HCT116 (cell line): ENCODE measurements at regions not wholly inside any gene's neighbourhood (a gene's known extent, or its start where the extent isn't known, plus 50 kb on each side); places are given as distances from the start of the nearest gene placed in this dataset.

Experiments used
- ATAC-seq: fragments of 200-7000 bp; cut with Tn5 transposase; 2 replicates; pipeline ENCODE4 v1.9.1; 2020; ENCODE audit warnings: mild to moderate bottlenecking, moderate library complexity
- BruUV-seq: library from RNA; stranded (reverse); fragments of 400-500 nt; replicated peaks from 2 replicates; lab custom pipeline; 2021; lab: Mats Ljungman, UMichigan
- CTCF ChIA-PET: fragments of 300-600 bp; sonication (Branson Sonifier 250); formaldehyde crosslinking; loops from one replicate; lab custom pipeline; 2021; ENCODE audit warnings: antibody characterized with exemption; lab: Charles Lee
- POLR2A ChIA-PET: fragments of 300-600, 350-600 bp; sonication (Branson Sonifier 250); formaldehyde crosslinking; loops from one replicate; lab custom pipeline; 2021; ENCODE audit warnings: antibody characterized with exemption; lab: Charles Lee
- RAD21 ChIA-PET, 2 experiments: fragments of 300-600 bp; sonication (Branson Sonifier 250); formaldehyde crosslinking; loops; one replicate each; lab custom pipeline; 2023; ENCODE audit warnings: low total read pairs in 2 of 2; ENCODE audit not compliant: uncharacterized antibody in 2 of 2, unreplicated experiment in 2 of 2, low non-redundant PET in 1 of 2; lab: Charles Lee
- DNase-seq: peaks from one replicate; pipeline ENCODE4 v3.0.0-alpha.2; 2010; ENCODE audit warnings: low read depth, low spot score
- H2AFZ ChIP-seq: fragments of 200-600 bp; shearing (Covaris generic), sonication (generic); 2 replicates; pipeline ENCODE4 v1.6.1; 2017; ENCODE audit warnings: low read depth, mixed run types, mixed read lengths, antibody characterized with exemption, low read length; ENCODE audit not compliant: poor library complexity, severe bottlenecking
- H3K27ac ChIP-seq: 2 replicates; pipeline ENCODE4 v1.5.1; 2012; ENCODE audit warnings: low read depth, low read length
- H3K27me3 ChIP-seq: fragments of 200-600 bp; sonication (generic); 2 replicates; pipeline ENCODE4 v1.6.1; 2016; ENCODE audit warnings: mixed run types, low read length, mixed read lengths; ENCODE audit not compliant: insufficient read depth
- H3K36me3 ChIP-seq, 2 experiments: fragments of 200-500 bp in 1 of 2; fragments of 200-600 bp in 1 of 2; sonication (Bioruptor generic) in 1 of 2; sonication (generic) in 1 of 2; 2 replicates each; pipeline versions ENCODE4 v1.5.1 to v1.6.1; 2014 to 2016; ENCODE audit warnings: low read length in 2 of 2, inconsistent platforms in 1 of 2, mixed read lengths in 1 of 2, mixed run types in 1 of 2; ENCODE audit not compliant: insufficient read depth in 2 of 2, control insufficient read depth in 1 of 2
- H3K4me1 ChIP-seq, 2 experiments: fragments of 200-600 bp in 1 of 2; sonication (generic) in 1 of 2; 2 replicates each; pipeline versions ENCODE4 v1.5.1 to v1.6.1; 2012 to 2017; ENCODE audit warnings: low read length in 2 of 2, inconsistent platforms in 1 of 2, mild to moderate bottlenecking in 1 of 2, mixed read lengths in 1 of 2, mixed run types in 1 of 2, moderate library complexity in 1 of 2; ENCODE audit not compliant: insufficient read depth in 2 of 2, control insufficient read depth in 1 of 2
- H3K4me2 ChIP-seq: fragments of 200-600 bp; sonication (generic); 2 replicates; pipeline ENCODE4 v1.6.1; 2017; ENCODE audit warnings: mixed run types, low read length, mixed read lengths
- H3K4me3 ChIP-seq, 2 experiments: fragments of 200-600 bp in 1 of 2; sonication (generic) in 1 of 2; replicated peaks in 1 of 2; 2 replicates each; pipeline ENCODE4 v1.5.1; 2011 to 2016; ENCODE audit warnings: low read length in 2 of 2, control low read depth in 1 of 2, low read depth in 1 of 2, mild to moderate bottlenecking in 1 of 2, mixed read lengths in 1 of 2, mixed run types in 1 of 2
- H3K79me2 ChIP-seq: fragments of 200-600 bp; sonication (generic); 2 replicates; pipeline ENCODE4 v1.6.1; 2017; ENCODE audit warnings: mild to moderate bottlenecking, mixed run types, low read length, moderate library complexity, mixed read lengths; ENCODE audit not compliant: insufficient read depth
- H3K9ac ChIP-seq: fragments of 200-600 bp; sonication (generic); 2 replicates; pipeline ENCODE4 v1.6.1; 2016; ENCODE audit warnings: low read length, mixed read lengths
- H3K9me2 ChIP-seq: fragments of 200-600 bp; sonication (generic), shearing (Covaris generic); 2 replicates; pipeline ENCODE4 v1.6.1; 2017; ENCODE audit warnings: mixed run types, mild to moderate bottlenecking, moderate library complexity; ENCODE audit not compliant: insufficient read depth
- H3K9me3 ChIP-seq, 2 experiments: fragments of 200-500 bp in 1 of 2; fragments of 200-600 bp in 1 of 2; sonication (Bioruptor generic) in 1 of 2; sonication (generic) in 1 of 2; 2 replicates each; pipeline ENCODE4 v1.6.1; 2014 to 2017; ENCODE audit warnings: low read length in 2 of 2, mixed read lengths in 2 of 2, inconsistent platforms in 1 of 2, low read depth in 1 of 2, mild to moderate bottlenecking in 1 of 2, mixed run types in 1 of 2, moderate library complexity in 1 of 2; ENCODE audit not compliant: control insufficient read depth in 1 of 2, insufficient read depth in 1 of 2
- H4K20me1 ChIP-seq: fragments of 200-600 bp; sonication (generic), shearing (Covaris generic); 2 replicates; pipeline ENCODE4 v1.6.1; 2017; ENCODE audit warnings: mixed run types, mild to moderate bottlenecking, moderate library complexity; ENCODE audit not compliant: insufficient read depth
- ATF3 ChIP-seq: IDR thresholded peaks from 2 replicates; pipeline ENCODE4 v1.6.1; 2012
- CEBPB ChIP-seq: IDR thresholded peaks from 2 replicates; pipeline ENCODE4 v1.6.1; 2012; ENCODE audit warnings: low read depth
- CTCF ChIP-seq, 3 experiments: fragments of 200-600 bp in 1 of 3; sonication (generic) in 1 of 3; IDR thresholded peaks in 2 of 3; conservative IDR thresholded peaks in 1 of 3; 2 replicates each; pipeline ENCODE4 v1.5.1; 2012 to 2017; ENCODE audit warnings: low read depth in 2 of 3, low read length in 2 of 3, antibody characterized with exemption in 1 of 3, borderline replicate concordance in 1 of 3, control low read depth in 1 of 3, mild to moderate bottlenecking in 1 of 3, mixed read lengths in 1 of 3, mixed run types in 1 of 3, moderate library complexity in 1 of 3; ENCODE audit not compliant: insufficient read depth in 1 of 3
- EGR1 ChIP-seq: IDR thresholded peaks from 2 replicates; pipeline ENCODE4 v1.6.1; 2012; ENCODE audit warnings: low read depth
- EZH2phosphoT487 ChIP-seq: fragments of 200-600 bp; IDR thresholded peaks from 2 replicates; pipeline ENCODE4 v1.6.1; 2018; ENCODE audit warnings: antibody characterized with exemption, borderline replicate concordance
- FOSL1 ChIP-seq: IDR thresholded peaks from 2 replicates; pipeline ENCODE4 v1.6.1; 2012; ENCODE audit warnings: low read depth
- MAX ChIP-seq: IDR thresholded peaks from 2 replicates; pipeline ENCODE4 v1.6.1; 2012
- POLR2A ChIP-seq: IDR thresholded peaks from 2 replicates; pipeline ENCODE4 v1.7.0; 2011; ENCODE audit warnings: borderline replicate concordance; ENCODE audit not compliant: insufficient read depth, insufficient read length; ENCODE audit errors: extremely low read depth
- RAD21 ChIP-seq: IDR thresholded peaks from 2 replicates; pipeline ENCODE4 v1.6.1; 2012; ENCODE audit warnings: low read depth, mild to moderate bottlenecking
- SIN3A ChIP-seq: IDR thresholded peaks from 2 replicates; pipeline ENCODE4 v1.6.1; 2012; ENCODE audit warnings: low read depth
- SRF ChIP-seq: IDR thresholded peaks from 2 replicates; pipeline ENCODE4 v1.6.1; 2012; ENCODE audit warnings: low read depth
- YY1 ChIP-seq: IDR thresholded peaks from 2 replicates; pipeline ENCODE4 v1.6.1; 2011; ENCODE audit warnings: low read length, low read depth, moderate library complexity, mild to moderate bottlenecking; ENCODE audit not compliant: insufficient replicate concordance; ENCODE audit errors: extremely low read depth
- intact Hi-C: fragments of 100-400 bp; cut with micrococcal nuclease; formaldehyde crosslinking; loops from 2 replicates; pipeline ENCODE4 v1.10.0; 2022
- TF ChIP-seq, protein P1 (sequence below): IDR thresholded peaks from 2 replicates; pipeline ENCODE4 v1.6.1; 2011; ENCODE audit warnings: mild to moderate bottlenecking, low read length, moderate library complexity; ENCODE audit not compliant: insufficient replicate concordance; ENCODE audit errors: extremely low read depth

DNA sequence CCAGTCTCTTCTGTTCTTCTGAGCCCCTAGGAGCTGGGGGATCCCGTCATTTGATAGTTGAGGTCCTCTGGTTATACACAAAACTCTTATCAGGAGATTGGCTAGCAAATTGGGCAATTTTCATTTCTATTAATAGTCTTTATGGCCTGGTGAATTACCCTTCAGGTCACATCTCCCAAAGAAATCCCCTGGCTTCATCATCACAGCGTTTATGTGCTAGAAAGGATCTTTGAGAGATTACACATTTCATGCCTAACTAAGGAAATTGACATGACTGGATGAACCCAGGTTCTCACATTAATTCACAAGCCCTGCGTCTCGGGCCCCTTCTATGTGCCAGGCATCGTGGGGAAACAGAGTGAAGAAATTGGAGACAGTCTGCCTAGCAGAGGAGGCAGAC lies 227.4 kb upstream of the PROK2 start:
- BruUV-seq: no TSS peak
- H4K20me1 ChIP-seq: no peaks in the 10 kb centered on the region
- DNase-seq (no peak), ATAC-seq (no peak)
- intact Hi-C loops: no loop called here
- no peaks in the 10 kb centered on the region for H3K9me2 ChIP-seq
- CTCF ChIA-PET: no interaction called here
- H3K9me3 ChIP-seq: no peaks in the 10 kb centered on the region
- TF ChIP-seq ATF3 (no peak), EZH2phosphoT487 (no peak), POLR2A (no peak), YY1 (no peak)
- H3K4me2 ChIP-seq: no peak overlapping the region
- POLR2A ChIA-PET: no interaction called here
- H3K36me3 ChIP-seq: no peaks in the 10 kb centered on the region
- H3K4me1 ChIP-seq: peaks cover 0 to 10% of the 10 kb centered on the region in 2 experiments; a peak in 2 of 4 replicates
- no peaks in the 10 kb centered on the region for H3K79me2 ChIP-seq
- RAD21 ChIA-PET: no interaction called here
- no peak overlapping the region for H2AFZ ChIP-seq
- H3K9ac ChIP-seq: no peak overlapping the region
- no peak overlapping the region for H3K4me3 ChIP-seq
- no peak overlapping the region for H3K27ac ChIP-seq
- no peaks in the 10 kb centered on the region for H3K27me3 ChIP-seq

- DNase-seq: no peak
- H3K36me3 ChIP-seq: no peaks in the 10 kb centered on the region
- H2AFZ ChIP-seq: no peak overlapping the region
- ChIA-PET POLR2A (no interaction called here), RAD21 (no interaction called here)
- no peaks in the 10 kb centered on the region for H3K9me3 ChIP-seq
- no peaks in the 10 kb centered on the region for H3K9me2 ChIP-seq
- no peaks in the 10 kb centered on the region for H3K27me3 ChIP-seq
- no TSS peak for BruUV-seq
- intact Hi-C loops: no loop called here
- H3K4me1 ChIP-seq: peaks cover 0 to 10% of the 10 kb centered on the region in 2 experiments; a peak in 2 of 4 replicates
- H3K4me2 ChIP-seq: no peak overlapping the region
- no peaks in the 10 kb centered on the region for H4K20me1 ChIP-seq
- ATAC-seq: no peak
- TF ChIP-seq SIN3A (no peak), EGR1 (no peak), ATF3 (no peak), YY1 (no peak), MAX (no peak), RAD21 (no peak), CEBPB (no peak), CTCF (IDR thresholded peaks at IDR 0.05 in 2 of 3, conservative IDR thresholded peaks at IDR 0.05 in 1 of 3; ENCODE audit: borderline replicate concordance in 1 of 3, insufficient read depth in 1 of 3, low read depth in 2 of 3, low read length in 2 of 3) (no peak), SRF (no peak), FOSL1 (no peak)
- TF ChIP-seq, protein P1, sequence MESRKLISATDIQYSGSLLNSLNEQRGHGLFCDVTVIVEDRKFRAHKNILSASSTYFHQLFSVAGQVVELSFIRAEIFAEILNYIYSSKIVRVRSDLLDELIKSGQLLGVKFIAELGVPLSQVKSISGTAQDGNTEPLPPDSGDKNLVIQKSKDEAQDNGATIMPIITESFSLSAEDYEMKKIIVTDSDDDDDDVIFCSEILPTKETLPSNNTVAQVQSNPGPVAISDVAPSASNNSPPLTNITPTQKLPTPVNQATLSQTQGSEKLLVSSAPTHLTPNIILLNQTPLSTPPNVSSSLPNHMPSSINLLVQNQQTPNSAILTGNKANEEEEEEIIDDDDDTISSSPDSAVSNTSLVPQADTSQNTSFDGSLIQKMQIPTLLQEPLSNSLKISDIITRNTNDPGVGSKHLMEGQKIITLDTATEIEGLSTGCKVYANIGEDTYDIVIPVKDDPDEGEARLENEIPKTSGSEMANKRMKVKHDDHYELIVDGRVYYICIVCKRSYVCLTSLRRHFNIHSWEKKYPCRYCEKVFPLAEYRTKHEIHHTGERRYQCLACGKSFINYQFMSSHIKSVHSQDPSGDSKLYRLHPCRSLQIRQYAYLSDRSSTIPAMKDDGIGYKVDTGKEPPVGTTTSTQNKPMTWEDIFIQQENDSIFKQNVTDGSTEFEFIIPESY: no peak
- TF ChIP-seq, all 23 proteins: peak for 0
- Histone ChIP-seq H3K79me2 (no peaks in the 10 kb centered on the region), H3K4me3 (no peak overlapping the region), H3K27ac (no peak overlapping the region), H3K9ac (no peak overlapping the region)
- CTCF ChIA-PET: no interaction called here
Observed at GRCh38 chr3:72011485-72011884, 226.5 kb upstream of the PROK2 start.
